Endothelial cell of umbilical vein (primary cell): ENCODE measurements at regions not wholly inside any gene's neighbourhood (a gene's known extent, or its start where the extent isn't known, plus 50 kb on each side); places are given as distances from the start of the nearest gene placed in this dataset.

Experiments
- BruUV-seq: library from RNA; stranded (reverse); fragments of 400-500 nt; replicated peaks from 2 replicates; lab custom pipeline; 2021; lab: Mats Ljungman, UMichigan
- CTCF ChIA-PET: fragments of 300-600, 350-600 bp; sonication (Branson Sonifier 250); formaldehyde crosslinking; loops from one replicate; lab custom pipeline; 2021; ENCODE audit warnings: antibody characterized with exemption, inconsistent platforms; lab: Charles Lee
- POLR2A ChIA-PET: fragments of 300-600, 350-600 bp; sonication (Branson Sonifier 250); formaldehyde crosslinking; loops from one replicate; lab custom pipeline; 2021; ENCODE audit warnings: antibody characterized with exemption, inconsistent platforms; lab: Charles Lee
- DNase-seq: peaks from one replicate; pipeline ENCODE4 v3.0.0-alpha.2; 2011; ENCODE audit warnings: low read depth, low spot score
- FAIRE-seq: peaks from 2 replicates; lab custom pipeline; 2011; peaks lifted over from hg19 to GRCh38; lab: Jason Lieb, UNC
- H2AFZ ChIP-seq: 2 replicates; pipeline ENCODE4 v1.6.0; 2012; ENCODE audit warnings: low read depth, low read length, control low read depth, inconsistent platforms
- H3K27ac ChIP-seq: 2 replicates; pipeline ENCODE4 v1.5.1; 2011; ENCODE audit warnings: low read depth, mild to moderate bottlenecking, control low read depth, low read length, moderate library complexity; ENCODE audit not compliant: insufficient read depth
- H3K27me3 ChIP-seq, 2 experiments: 2 replicates each; pipeline versions ENCODE4 v1.6.0 to v1.6.1; 2011; ENCODE audit warnings: low read length in 2 of 2, mixed read lengths in 1 of 2; ENCODE audit not compliant: control insufficient read depth in 2 of 2, insufficient read depth in 2 of 2
- H3K36me3 ChIP-seq, 2 experiments: 2 replicates in 1 of 2; 3 replicates in 1 of 2; pipeline ENCODE4 v1.5.1; 2011; ENCODE audit warnings: low read length in 2 of 2, mild to moderate bottlenecking in 1 of 2, moderate library complexity in 1 of 2; ENCODE audit not compliant: control insufficient read depth in 2 of 2, insufficient read depth in 2 of 2; ENCODE audit errors: extremely low read depth in 1 of 2
- H3K4me1 ChIP-seq: 3 replicates; pipeline ENCODE4 v1.5.1; 2011; ENCODE audit warnings: mild to moderate bottlenecking, low read length; ENCODE audit not compliant: control insufficient read depth, insufficient read depth; ENCODE audit errors: extremely low read depth
- H3K4me2 ChIP-seq: 2 replicates; pipeline ENCODE4 v1.6.1; 2011; ENCODE audit warnings: low read length, control low read depth, mixed read lengths; ENCODE audit not compliant: insufficient read depth
- H3K4me3 ChIP-seq, 3 experiments: fragments of 200-600 bp in 1 of 3; sonication (generic), shearing (Covaris generic) in 1 of 3; replicated peaks in 1 of 3; 2 replicates each; pipeline ENCODE4 v1.5.1; 2011 to 2016; ENCODE audit warnings: control low read depth in 3 of 3, low read length in 3 of 3, mild to moderate bottlenecking in 2 of 3, inconsistent platforms in 1 of 3, low read depth in 1 of 3, moderate library complexity in 1 of 3; ENCODE audit not compliant: insufficient read depth in 1 of 3
- H3K79me2 ChIP-seq: 2 replicates; pipeline ENCODE4 v1.6.0; 2012; ENCODE audit warnings: low read length, inconsistent platforms; ENCODE audit not compliant: control insufficient read depth, insufficient read depth
- H3K9ac ChIP-seq: replicated peaks from 2 replicates; pipeline ENCODE3; 2011; ENCODE audit warnings: low read length, control low read depth; ENCODE audit not compliant: insufficient read depth; ENCODE audit errors: extremely low read depth
- H3K9me1 ChIP-seq: replicated peaks from 3 replicates; pipeline ENCODE4 v1.6.0; 2011; ENCODE audit warnings: mild to moderate bottlenecking, low read length; ENCODE audit not compliant: control insufficient read depth, insufficient read depth; ENCODE audit errors: extremely low read depth
- H3K9me3 ChIP-seq: replicated peaks from 2 replicates; pipeline ENCODE4 v1.5.1; 2012; ENCODE audit warnings: low read length, inconsistent platforms; ENCODE audit not compliant: control insufficient read depth, insufficient read depth
- H4K20me1 ChIP-seq: replicated peaks from 2 replicates; pipeline ENCODE3; 2011; ENCODE audit warnings: mild to moderate bottlenecking, low read length; ENCODE audit not compliant: control insufficient read depth, insufficient read depth; ENCODE audit errors: extremely low read depth
- GATA2 ChIP-seq: IDR thresholded peaks from 2 replicates; pipeline ENCODE4 v1.7.0; 2011; ENCODE audit warnings: low read depth, mild to moderate bottlenecking, moderate library complexity, mixed read lengths, low read length; ENCODE audit not compliant: insufficient read length, insufficient read depth
- MYC ChIP-seq: IDR thresholded peaks from one replicate; pipeline ENCODE4 v1.6.1; 2011; ENCODE audit warnings: mild to moderate bottlenecking, low read depth, low read length
- POLR2A ChIP-seq: IDR thresholded peaks from 2 replicates; pipeline ENCODE4 v1.6.1; 2012; ENCODE audit warnings: low read depth, mild to moderate bottlenecking, control low read depth, low read length
- POLR2AphosphoS5 ChIP-seq: IDR thresholded peaks from 2 replicates; pipeline ENCODE4 v1.6.1; 2012; ENCODE audit warnings: low read depth, mild to moderate bottlenecking, control low read depth, low read length, moderate library complexity; ENCODE audit not compliant: insufficient read depth
- dilution Hi-C: fragments of 300-500 bp; cut with MboI; formaldehyde crosslinking; loops from one replicate; pipeline ENCODE4 v1.15.0; 2019; ENCODE audit warnings: low sequenced_read_pairs; ENCODE audit not compliant: extremely low pct_ligation_motif_present
- intact Hi-C: fragments of 100-400 bp; cut with micrococcal nuclease; formaldehyde crosslinking; loops from one replicate; pipeline ENCODE4 v1.10.0; 2022
- TF ChIP-seq, protein P1 (sequence below), 2 donors: IDR thresholded peaks; 1 replicate in 1 of 2; 2 replicates in 1 of 2; pipeline ENCODE4 v1.5.1; 2011; ENCODE audit warnings: low read length in 2 of 2, mild to moderate bottlenecking in 2 of 2, moderate library complexity in 2 of 2, control low read depth in 1 of 2, inconsistent platforms in 1 of 2, low read depth in 1 of 2; ENCODE audit not compliant: insufficient read depth in 1 of 2; ENCODE audit errors: extremely low read depth in 1 of 2

GRCh38 chr20:22446613-22447446 lies 137.5 kb downstream of the FOXA2 start:
- no peaks in the 10 kb centered on the region for H3K4me1 ChIP-seq
- no peak overlapping the region for H3K4me3 ChIP-seq

More at GRCh38 chr20:22446613-22447446, 137.5 kb downstream of the FOXA2 start:
- Histone ChIP-seq H3K9me1 (no peaks in the 10 kb centered on the region), H3K4me2 (no peak overlapping the region), H3K9me3 (no peaks in the 10 kb centered on the region), H3K9ac (no peak overlapping the region), H3K79me2 (no peaks in the 10 kb centered on the region), H3K27ac (no peak overlapping the region), H3K36me3 (no peaks in the 10 kb centered on the region), H2AFZ (no peak overlapping the region), H3K27me3 (peaks cover 0 to 2% of the 10 kb centered on the region in 2 experiments), H4K20me1 (no peaks in the 10 kb centered on the region)
- POLR2A ChIA-PET = no interaction called here
- no TSS peak for BruUV-seq
- TF ChIP-seq MYC = no peak
- no peak for TF ChIP-seq POLR2AphosphoS5
- no peak for TF ChIP-seq POLR2A
- TF ChIP-seq, protein P1, sequence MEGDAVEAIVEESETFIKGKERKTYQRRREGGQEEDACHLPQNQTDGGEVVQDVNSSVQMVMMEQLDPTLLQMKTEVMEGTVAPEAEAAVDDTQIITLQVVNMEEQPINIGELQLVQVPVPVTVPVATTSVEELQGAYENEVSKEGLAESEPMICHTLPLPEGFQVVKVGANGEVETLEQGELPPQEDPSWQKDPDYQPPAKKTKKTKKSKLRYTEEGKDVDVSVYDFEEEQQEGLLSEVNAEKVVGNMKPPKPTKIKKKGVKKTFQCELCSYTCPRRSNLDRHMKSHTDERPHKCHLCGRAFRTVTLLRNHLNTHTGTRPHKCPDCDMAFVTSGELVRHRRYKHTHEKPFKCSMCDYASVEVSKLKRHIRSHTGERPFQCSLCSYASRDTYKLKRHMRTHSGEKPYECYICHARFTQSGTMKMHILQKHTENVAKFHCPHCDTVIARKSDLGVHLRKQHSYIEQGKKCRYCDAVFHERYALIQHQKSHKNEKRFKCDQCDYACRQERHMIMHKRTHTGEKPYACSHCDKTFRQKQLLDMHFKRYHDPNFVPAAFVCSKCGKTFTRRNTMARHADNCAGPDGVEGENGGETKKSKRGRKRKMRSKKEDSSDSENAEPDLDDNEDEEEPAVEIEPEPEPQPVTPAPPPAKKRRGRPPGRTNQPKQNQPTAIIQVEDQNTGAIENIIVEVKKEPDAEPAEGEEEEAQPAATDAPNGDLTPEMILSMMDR (IDR thresholded peaks at IDR 0.05; ENCODE audit: extremely low read depth in 1 of 2, insufficient read depth in 1 of 2, low read depth in 1 of 2, low read length in 2 of 2) = no peak
- TF ChIP-seq GATA2 = no peak
- intact Hi-C loops = no loop called here
- FAIRE-seq (no peak), DNase-seq (no peak)
- CTCF ChIA-PET = no interaction called here
- dilution Hi-C loops = no loop called here
